ENCODE measurements at regions not wholly inside any gene's neighbourhood (a gene's known extent, or its start where the extent isn't known, plus 50 kb on each side); places are given as distances from the start of the nearest gene placed in this dataset.

DNA sequence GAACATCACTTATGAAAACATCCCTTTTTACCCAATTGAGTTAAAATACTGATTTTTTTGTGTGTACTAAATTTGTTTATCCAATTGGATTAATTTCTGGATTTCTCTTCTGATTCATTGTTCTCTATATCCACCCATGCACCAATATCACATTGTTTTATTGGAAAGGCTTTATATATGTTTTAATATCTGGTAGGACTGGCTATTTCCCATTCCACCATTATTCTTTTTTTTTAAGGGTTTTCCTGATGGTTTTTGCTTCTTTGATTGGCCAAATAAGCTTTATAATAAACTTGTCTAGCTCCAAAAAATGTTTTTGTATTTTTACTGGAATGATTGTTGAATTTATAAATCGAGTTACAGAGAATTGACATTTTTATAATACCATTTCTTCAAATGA lies 59.4 kb upstream of the DOK5 start:
- DNase-seq (ENCODE audit: low read depth): no peak
- TF ChIP-seq, protein P1, sequence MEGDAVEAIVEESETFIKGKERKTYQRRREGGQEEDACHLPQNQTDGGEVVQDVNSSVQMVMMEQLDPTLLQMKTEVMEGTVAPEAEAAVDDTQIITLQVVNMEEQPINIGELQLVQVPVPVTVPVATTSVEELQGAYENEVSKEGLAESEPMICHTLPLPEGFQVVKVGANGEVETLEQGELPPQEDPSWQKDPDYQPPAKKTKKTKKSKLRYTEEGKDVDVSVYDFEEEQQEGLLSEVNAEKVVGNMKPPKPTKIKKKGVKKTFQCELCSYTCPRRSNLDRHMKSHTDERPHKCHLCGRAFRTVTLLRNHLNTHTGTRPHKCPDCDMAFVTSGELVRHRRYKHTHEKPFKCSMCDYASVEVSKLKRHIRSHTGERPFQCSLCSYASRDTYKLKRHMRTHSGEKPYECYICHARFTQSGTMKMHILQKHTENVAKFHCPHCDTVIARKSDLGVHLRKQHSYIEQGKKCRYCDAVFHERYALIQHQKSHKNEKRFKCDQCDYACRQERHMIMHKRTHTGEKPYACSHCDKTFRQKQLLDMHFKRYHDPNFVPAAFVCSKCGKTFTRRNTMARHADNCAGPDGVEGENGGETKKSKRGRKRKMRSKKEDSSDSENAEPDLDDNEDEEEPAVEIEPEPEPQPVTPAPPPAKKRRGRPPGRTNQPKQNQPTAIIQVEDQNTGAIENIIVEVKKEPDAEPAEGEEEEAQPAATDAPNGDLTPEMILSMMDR (IDR thresholded peaks at IDR 0.05; ENCODE audit: low read length, missing control alignments): no peak

DNA sequence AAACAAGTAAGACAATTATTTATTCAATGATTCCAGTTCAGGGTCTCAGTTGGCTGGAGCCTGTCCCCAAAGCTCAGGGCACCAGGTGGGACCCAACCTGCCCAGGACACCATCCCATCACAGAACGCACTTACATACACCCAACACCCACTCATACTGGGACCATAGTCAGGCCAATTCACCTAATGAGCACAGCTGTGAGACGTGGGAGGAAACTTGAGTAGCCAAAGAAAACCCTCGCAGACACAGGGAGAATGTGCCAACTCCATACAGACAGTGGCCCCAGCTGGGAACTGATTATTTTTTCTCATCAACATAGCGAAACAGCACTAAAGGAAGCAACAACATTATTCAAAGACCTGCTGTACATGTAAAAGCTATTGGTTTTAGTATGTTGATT lies 58.6 kb upstream of the DOK5 start:
- H3K4me3 ChIP-seq (replicated peaks; ENCODE audit: low read depth, low read length): no peak overlapping the region

More for the DNA sequence above, 59.4 kb upstream of the DOK5 start:
- H3K4me3 ChIP-seq (replicated peaks; ENCODE audit: low read depth, low read length): no peak overlapping the region

DNA sequence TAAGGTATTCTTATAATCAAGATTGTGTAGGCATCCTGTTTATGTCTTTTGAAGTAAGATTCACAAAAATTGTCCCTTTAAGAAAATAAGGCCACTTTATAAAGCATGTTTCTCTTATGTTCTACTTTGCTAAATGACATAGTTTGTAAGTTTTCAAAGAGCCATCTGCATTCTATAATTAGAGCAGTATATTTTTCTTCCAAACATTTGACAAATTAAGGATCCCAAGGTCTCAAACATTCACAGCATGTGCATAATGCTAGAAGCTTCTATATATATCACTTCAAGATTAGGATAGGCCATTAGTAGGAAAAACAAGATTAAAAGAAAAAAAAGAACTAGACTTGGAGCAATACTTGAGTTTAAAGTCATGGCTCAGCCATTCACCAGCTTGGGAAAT lies 55.9 kb upstream of the DOK5 start:
- H3K4me3 ChIP-seq (replicated peaks; ENCODE audit: low read depth, low read length): no peak overlapping the region
- TF ChIP-seq, protein P1 (IDR thresholded peaks at IDR 0.05; ENCODE audit: low read length, missing control alignments): no peak
- no peak for DNase-seq (ENCODE audit: low read depth)

More for the DNA sequence above, 58.6 kb upstream of the DOK5 start:
- no peak for DNase-seq (ENCODE audit: low read depth)
- TF ChIP-seq, protein P1 (IDR thresholded peaks at IDR 0.05; ENCODE audit: low read length, missing control alignments): no peak

Data from fibroblast of pulmonary artery (primary cell).